ENCODE measurements at regions not wholly inside any gene's neighbourhood (a gene's known extent, or its start where the extent isn't known, plus 50 kb on each side); places are given as distances from the start of the nearest gene placed in this dataset.
"Not testable (repeated sequence)": the region's sequence is repeated elsewhere in the genome, so short reads cannot be mapped to it uniquely, and the experiment has no call there.

- Histone ChIP-seq H3K9me3 (ENCODE audit: control insufficient read depth, insufficient read depth, low read length) (no peaks in the 10 kb centered on the region), H3K27me3 (ENCODE audit: control insufficient read depth, insufficient read depth, low read length) (no peaks in the 10 kb centered on the region), H3K36me3 (ENCODE audit: control insufficient read depth, insufficient read depth, low read length) (no peaks in the 10 kb centered on the region), H3K4me1 (ENCODE audit: control insufficient read depth, insufficient read depth, low read length) (no peaks in the 10 kb centered on the region), H3K4me3 (ENCODE audit: low read length) (no peak overlapping the region), H3K27ac (ENCODE audit: low read length) (no peak overlapping the region)
- DNase-seq (ENCODE audit: low read depth, low spot score), result no peak
- WGBS (ENCODE audit: insufficient coverage, insufficient read length), result no CpG with 5 or more reads among the region's 4 CpGs
Observed at GRCh38 chr2:22134421-22134820, 1010.7 kb downstream of the TDRD15 start.

- H3K27ac ChIP-seq (ENCODE audit: low read length), result no peak overlapping the region
- no peaks in the 10 kb centered on the region for H3K4me1 ChIP-seq (ENCODE audit: control insufficient read depth, insufficient read depth, low read length)
- H3K27me3 ChIP-seq (ENCODE audit: control insufficient read depth, insufficient read depth, low read length), result no peaks in the 10 kb centered on the region
- WGBS (ENCODE audit: insufficient coverage, insufficient read length), result no CpG with 5 or more reads among the region's 4 CpGs
- H3K4me3 ChIP-seq (ENCODE audit: low read length), result no peak overlapping the region
- DNase-seq (ENCODE audit: low read depth, low spot score), result no peak
- no peaks in the 10 kb centered on the region for H3K9me3 ChIP-seq (ENCODE audit: control insufficient read depth, insufficient read depth, low read length)
- no peaks in the 10 kb centered on the region for H3K36me3 ChIP-seq (ENCODE audit: control insufficient read depth, insufficient read depth, low read length)
Observed at GRCh38 chr2:22136446-22136845, 1012.7 kb downstream of the TDRD15 start.

GRCh38 chr2:22143840-22144239 lies 1020.1 kb downstream of the TDRD15 start:
- Histone ChIP-seq H3K4me3 (ENCODE audit: low read length) (no peak overlapping the region), H3K4me1 (ENCODE audit: control insufficient read depth, insufficient read depth, low read length) (peaks cover 2% of the 10 kb centered on the region; the same call in 1 of the 2 replicates), H3K27ac (ENCODE audit: low read length) (no peak overlapping the region), H3K27me3 (ENCODE audit: control insufficient read depth, insufficient read depth, low read length) (no peaks in the 10 kb centered on the region), H3K36me3 (ENCODE audit: control insufficient read depth, insufficient read depth, low read length) (no peaks in the 10 kb centered on the region), H3K9me3 (ENCODE audit: control insufficient read depth, insufficient read depth, low read length) (no peaks in the 10 kb centered on the region)
- DNase-seq (ENCODE audit: low read depth, low spot score), result no peak

GRCh38 chr2:22153931-22154613 lies 1030.3 kb downstream of the TDRD15 start:
- Histone ChIP-seq H3K4me1 (ENCODE audit: control insufficient read depth, insufficient read depth, low read length) (no peaks in the 10 kb centered on the region), H3K27me3 (ENCODE audit: control insufficient read depth, insufficient read depth, low read length) (no peaks in the 10 kb centered on the region), H3K9me3 (ENCODE audit: control insufficient read depth, insufficient read depth, low read length) (no peaks in the 10 kb centered on the region), H3K36me3 (ENCODE audit: control insufficient read depth, insufficient read depth, low read length) (no peaks in the 10 kb centered on the region), H3K4me3 (ENCODE audit: low read length) (no peak overlapping the region), H3K27ac (ENCODE audit: low read length) (no peak overlapping the region)
- WGBS (ENCODE audit: insufficient coverage, insufficient read length), result no CpG with 5 or more reads among the region's 2 CpGs
- DNase-seq (ENCODE audit: low read depth, low spot score), result no peak

GRCh38 chr2:22156661-22157060 lies 1032.9 kb downstream of the TDRD15 start:
- not testable (repeated sequence) for H3K4me3 ChIP-seq (ENCODE audit: low read length); DNase-seq (ENCODE audit: low read depth, low spot score); H3K4me1 ChIP-seq (ENCODE audit: control insufficient read depth, insufficient read depth, low read length); H3K36me3 ChIP-seq (ENCODE audit: control insufficient read depth, insufficient read depth, low read length); H3K9me3 ChIP-seq (ENCODE audit: control insufficient read depth, insufficient read depth, low read length); H3K27ac ChIP-seq (ENCODE audit: low read length); H3K27me3 ChIP-seq (ENCODE audit: control insufficient read depth, insufficient read depth, low read length)
- no CpG with 5 or more reads among the region's 6 CpGs for WGBS (ENCODE audit: insufficient coverage, insufficient read length)

- Histone ChIP-seq H3K4me1 (ENCODE audit: control insufficient read depth, insufficient read depth, low read length) (no peaks in the 10 kb centered on the region), H3K27me3 (ENCODE audit: control insufficient read depth, insufficient read depth, low read length) (no peaks in the 10 kb centered on the region), H3K9me3 (ENCODE audit: control insufficient read depth, insufficient read depth, low read length) (no peaks in the 10 kb centered on the region), H3K4me3 (ENCODE audit: low read length) (no peak overlapping the region), H3K27ac (ENCODE audit: low read length) (no peak overlapping the region), H3K36me3 (ENCODE audit: control insufficient read depth, insufficient read depth, low read length) (no peaks in the 10 kb centered on the region)
- no peak for DNase-seq (ENCODE audit: low read depth, low spot score)
- WGBS (ENCODE audit: insufficient coverage, insufficient read length), result no CpG with 5 or more reads among the region's 4 CpGs
Observed at GRCh38 chr2:22167256-22167655, 1043.5 kb downstream of the TDRD15 start.

GRCh38 chr2:22175003-22175402 lies 1051.2 kb downstream of the TDRD15 start:
- Histone ChIP-seq H3K4me3 (ENCODE audit: low read length) (no peak overlapping the region), H3K27me3 (ENCODE audit: control insufficient read depth, insufficient read depth, low read length) (no peaks in the 10 kb centered on the region), H3K4me1 (ENCODE audit: control insufficient read depth, insufficient read depth, low read length) (no peaks in the 10 kb centered on the region), H3K36me3 (ENCODE audit: control insufficient read depth, insufficient read depth, low read length) (no peaks in the 10 kb centered on the region), H3K9me3 (ENCODE audit: control insufficient read depth, insufficient read depth, low read length) (no peaks in the 10 kb centered on the region), H3K27ac (ENCODE audit: low read length) (no peak overlapping the region)
- no peak for DNase-seq (ENCODE audit: low read depth, low spot score)
- no CpG with 5 or more reads among the region's 3 CpGs for WGBS (ENCODE audit: insufficient coverage, insufficient read length)

- no peak for DNase-seq (ENCODE audit: low read depth, low spot score)
- no peaks in the 10 kb centered on the region for H3K27me3 ChIP-seq (ENCODE audit: control insufficient read depth, insufficient read depth, low read length)
- no peaks in the 10 kb centered on the region for H3K9me3 ChIP-seq (ENCODE audit: control insufficient read depth, insufficient read depth, low read length)
- WGBS (ENCODE audit: insufficient coverage, insufficient read length), result no CpG with 5 or more reads among the region's 2 CpGs
- no peaks in the 10 kb centered on the region for H3K36me3 ChIP-seq (ENCODE audit: control insufficient read depth, insufficient read depth, low read length)
- H3K4me1 ChIP-seq (ENCODE audit: control insufficient read depth, insufficient read depth, low read length), result no peaks in the 10 kb centered on the region
- H3K27ac ChIP-seq (ENCODE audit: low read length), result no peak overlapping the region
- H3K4me3 ChIP-seq (ENCODE audit: low read length), result no peak overlapping the region
Observed at GRCh38 chr2:22185251-22185650, 1061.5 kb downstream of the TDRD15 start.

- H3K36me3 ChIP-seq (ENCODE audit: control insufficient read depth, insufficient read depth, low read length); H3K27me3 ChIP-seq (ENCODE audit: control insufficient read depth, insufficient read depth, low read length); H3K27ac ChIP-seq (ENCODE audit: low read length); H3K9me3 ChIP-seq (ENCODE audit: control insufficient read depth, insufficient read depth, low read length); H3K4me1 ChIP-seq (ENCODE audit: control insufficient read depth, insufficient read depth, low read length); H3K4me3 ChIP-seq (ENCODE audit: low read length); DNase-seq (ENCODE audit: low read depth, low spot score): not testable (repeated sequence)
- WGBS (ENCODE audit: insufficient coverage, insufficient read length), result no CpG with 5 or more reads among the region's 38 CpGs
Observed at GRCh38 chr2:22186261-22186828, 1062.6 kb downstream of the TDRD15 start.

- no peak for DNase-seq (ENCODE audit: low read depth, low spot score)
- no peaks in the 10 kb centered on the region; the same call in 1 of the 2 replicates for H3K4me1 ChIP-seq (ENCODE audit: control insufficient read depth, insufficient read depth, low read length)
- H3K9me3 ChIP-seq (ENCODE audit: control insufficient read depth, insufficient read depth, low read length), result no peaks in the 10 kb centered on the region
- H3K36me3 ChIP-seq (ENCODE audit: control insufficient read depth, insufficient read depth, low read length), result no peaks in the 10 kb centered on the region
- H3K4me3 ChIP-seq (ENCODE audit: low read length), result no peak overlapping the region
- no peak overlapping the region for H3K27ac ChIP-seq (ENCODE audit: low read length)
- no peaks in the 10 kb centered on the region for H3K27me3 ChIP-seq (ENCODE audit: control insufficient read depth, insufficient read depth, low read length)
- WGBS (ENCODE audit: insufficient coverage, insufficient read length), result no CpG with 5 or more reads among the region's 1 CpG
Observed at GRCh38 chr2:22189893-22190480, 1066.2 kb downstream of the TDRD15 start.

GRCh38 chr2:22194218-22194617 lies 1070.5 kb downstream of the TDRD15 start:
- no peak overlapping the region for H3K27ac ChIP-seq (ENCODE audit: low read length)
- no peak for DNase-seq (ENCODE audit: low read depth, low spot score)
- H3K9me3 ChIP-seq (ENCODE audit: control insufficient read depth, insufficient read depth, low read length), result no peaks in the 10 kb centered on the region
- H3K27me3 ChIP-seq (ENCODE audit: control insufficient read depth, insufficient read depth, low read length), result no peaks in the 10 kb centered on the region
- WGBS (ENCODE audit: insufficient coverage, insufficient read length), result no CpG with 5 or more reads among the region's 1 CpG
- H3K4me1 ChIP-seq (ENCODE audit: control insufficient read depth, insufficient read depth, low read length), result no peaks in the 10 kb centered on the region; the same call in 1 of the 2 replicates
- no peaks in the 10 kb centered on the region for H3K36me3 ChIP-seq (ENCODE audit: control insufficient read depth, insufficient read depth, low read length)
- no peak overlapping the region for H3K4me3 ChIP-seq (ENCODE audit: low read length)

All from iPS DF 6.9 (cell line).